ENCODE measurements at regions not wholly inside any gene's neighbourhood (a gene's known extent, or its start where the extent isn't known, plus 50 kb on each side); places are given as distances from the start of the nearest gene placed in this dataset.

- TF ChIP-seq GATA3 (IDR thresholded peaks at IDR 0.05; ENCODE audit: low read depth, low read length) (no peak), GATA2 (IDR thresholded peaks at IDR 0.05; ENCODE audit: low read depth, low read length) (no peak)
These were observed 63.7 kb upstream of the NEURL1B start for GRCh38 chr5:172577267-172577909.

Data from SH-SY5Y (cell line).